SK-N-MC (cell line): ENCODE measurements at regions not wholly inside any gene's neighbourhood (a gene's known extent, or its start where the extent isn't known, plus 50 kb on each side); places are given as distances from the start of the nearest gene placed in this dataset.

Experiments used
- EZH2 ChIP-seq: fragments of 200-600 bp; sonication (generic); IDR thresholded peaks from one replicate; pipeline ENCODE4 v1.6.1; 2017; ENCODE audit warnings: antibody characterized with exemption
- FOXP2 ChIP-seq: optimal IDR thresholded peaks from 2 replicates; pipeline ENCODE3; 2011; ENCODE audit warnings: mild to moderate bottlenecking, moderate library complexity; ENCODE audit not compliant: insufficient read depth; ENCODE audit errors: extremely low read length, control extremely low read depth
- POLR2AphosphoS5 ChIP-seq: IDR thresholded peaks from 2 replicates; pipeline ENCODE4 v1.6.1; 2012; ENCODE audit warnings: mild to moderate bottlenecking, low read depth, low read length, borderline replicate concordance

- TF ChIP-seq POLR2AphosphoS5 (no peak), EZH2 (no peak), FOXP2 (no peak)
These were observed 181.6 kb upstream of the LEF1 start for GRCh38 chr4:108350332-108350731.
